Progenitor cell of endocrine pancreas (in vitro differentiated cells): ENCODE measurements at regions not wholly inside any gene's neighbourhood (a gene's known extent, or its start where the extent isn't known, plus 50 kb on each side); places are given as distances from the start of the nearest gene placed in this dataset.
"Not testable (repeated sequence)": the region's sequence is repeated elsewhere in the genome, so short reads cannot be mapped to it uniquely, and the experiment has no call there.

Source experiments
- DNase-seq: peaks from one replicate; pipeline ENCODE4 v3.0.0; 2021; ENCODE audit warnings: low spot score; ENCODE audit not compliant: unreplicated experiment
- H3K27ac Mint-ChIP-seq: 2 replicates; pipeline ENCODE4 v1.8.0; 2021; ENCODE audit warnings: mild to moderate bottlenecking, moderate library complexity, mixed read lengths
- H3K27me3 Mint-ChIP-seq: 2 replicates; pipeline ENCODE4 v1.8.0; 2021; ENCODE audit warnings: mixed read lengths
- H3K36me3 Mint-ChIP-seq: 2 replicates; pipeline ENCODE4 v1.8.0; 2022; ENCODE audit warnings: mixed read lengths; ENCODE audit not compliant: insufficient read depth
- H3K4me1 Mint-ChIP-seq: 2 replicates; pipeline ENCODE4 v1.8.0; 2021; ENCODE audit warnings: low read depth, mixed read lengths
- H3K4me3 Mint-ChIP-seq: 2 replicates; pipeline ENCODE4 v1.8.0; 2021; ENCODE audit warnings: low read depth, mild to moderate bottlenecking, moderate library complexity, mixed read lengths
- H3K9me3 Mint-ChIP-seq: 2 replicates; pipeline ENCODE4 v1.8.0; 2021; ENCODE audit warnings: low read depth, mixed read lengths
- CTCF ChIP-seq: fragments of 200-600 bp; sonication (generic); IDR thresholded peaks from one replicate; pipeline ENCODE4 v1.5.0; 2021; ENCODE audit warnings: antibody characterized with exemption, mild to moderate bottlenecking; ENCODE audit not compliant: unreplicated experiment

GRCh38 chr6:68127074-68127473 lies 508.0 kb upstream of the ADGRB3 start:
- no peak for DNase-seq
- no peaks in the 10 kb centered on the region for H3K36me3 Mint-ChIP-seq
- H3K9me3 Mint-ChIP-seq = peaks cover 9% of the 10 kb centered on the region
- H3K4me3 Mint-ChIP-seq = no peak overlapping the region
- TF ChIP-seq CTCF = no peak
- no peak overlapping the region for H3K27ac Mint-ChIP-seq
- no peaks in the 10 kb centered on the region for H3K27me3 Mint-ChIP-seq
- H3K4me1 Mint-ChIP-seq = no peaks in the 10 kb centered on the region

GRCh38 chr6:68126089-68126749 lies 508.9 kb upstream of the ADGRB3 start:
- no peak overlapping the region for H3K27ac Mint-ChIP-seq
- no peak for DNase-seq
- H3K4me3 Mint-ChIP-seq = no peak overlapping the region
- no peaks in the 10 kb centered on the region for H3K4me1 Mint-ChIP-seq
- no peaks in the 10 kb centered on the region for H3K27me3 Mint-ChIP-seq
- no peak for TF ChIP-seq CTCF
- peaks cover 11% of the 10 kb centered on the region for H3K9me3 Mint-ChIP-seq
- H3K36me3 Mint-ChIP-seq = no peaks in the 10 kb centered on the region

- H3K4me3 Mint-ChIP-seq, H3K36me3 Mint-ChIP-seq, H3K27me3 Mint-ChIP-seq, H3K4me1 Mint-ChIP-seq, H3K27ac Mint-ChIP-seq, DNase-seq: not testable (repeated sequence)
- H3K9me3 Mint-ChIP-seq = peaks cover 15% of the 10 kb centered on the region
These were observed 512.1 kb upstream of the ADGRB3 start for GRCh38 chr6:68122975-68123374.

- Mint-ChIP-seq H3K27ac (no peak overlapping the region), H3K27me3 (no peaks in the 10 kb centered on the region), H3K4me3 (no peak overlapping the region), H3K4me1 (no peaks in the 10 kb centered on the region), H3K36me3 (no peaks in the 10 kb centered on the region), H3K9me3 (peaks cover 15% of the 10 kb centered on the region)
- TF ChIP-seq CTCF = no peak
- no peak for DNase-seq
These were observed 513.0 kb upstream of the ADGRB3 start for GRCh38 chr6:68122032-68122431.

- not testable (repeated sequence) for H3K4me3 Mint-ChIP-seq
These were observed 514.1 kb upstream of the ADGRB3 start for GRCh38 chr6:68120954-68121353.

GRCh38 chr6:68114463-68115047 lies 520.5 kb upstream of the ADGRB3 start:
- no peak for DNase-seq
- Mint-ChIP-seq H3K9me3 (no peaks in the 10 kb centered on the region), H3K27ac (no peak overlapping the region), H3K4me1 (no peaks in the 10 kb centered on the region), H3K36me3 (no peaks in the 10 kb centered on the region), H3K27me3 (no peaks in the 10 kb centered on the region), H3K4me3 (no peak overlapping the region)
- no peak for TF ChIP-seq CTCF

More at GRCh38 chr6:68120954-68121353, 514.1 kb upstream of the ADGRB3 start:
- H3K9me3 Mint-ChIP-seq = peaks cover 15% of the 10 kb centered on the region
- H3K27me3 Mint-ChIP-seq, DNase-seq, H3K4me1 Mint-ChIP-seq, H3K27ac Mint-ChIP-seq, H3K36me3 Mint-ChIP-seq: not testable (repeated sequence)
